HEK293 (cell line): ENCODE measurements at regions not wholly inside any gene's neighbourhood (a gene's known extent, or its start where the extent isn't known, plus 50 kb on each side); places are given as distances from the start of the nearest gene placed in this dataset.
"Not testable (repeated sequence)": the region's sequence is repeated elsewhere in the genome, so short reads cannot be mapped to it uniquely, and the experiment has no call there.

ENCODE experiments used
- KLF8 ChIP-seq: fragments of 450-650 bp; formaldehyde crosslinking; IDR thresholded peaks from 2 replicates; pipeline ENCODE4 v1.5.1; 2016; ENCODE audit warnings: missing biosample characterization, missing genetic modification characterization
- ZBTB20 ChIP-seq: fragments of 450-650 bp; formaldehyde crosslinking; IDR thresholded peaks from 2 replicates; pipeline ENCODE4 v1.5.1; 2016; ENCODE audit warnings: missing biosample characterization, missing genetic modification characterization
- ZNF121 ChIP-seq: fragments of 450-650 bp; formaldehyde crosslinking; IDR thresholded peaks from 2 replicates; pipeline ENCODE4 v1.5.1; 2016; ENCODE audit warnings: missing biosample characterization, missing genetic modification characterization
- ZNF239 ChIP-seq: fragments of 450-650 bp; formaldehyde crosslinking; IDR thresholded peaks from 2 replicates; pipeline ENCODE4 v1.5.1; 2016; ENCODE audit warnings: missing biosample characterization, missing genetic modification characterization
- ZNF292 ChIP-seq: fragments of 450-650 bp; formaldehyde crosslinking; IDR thresholded peaks from 2 replicates; pipeline ENCODE4 v1.5.1; 2016; ENCODE audit warnings: low read depth, missing biosample characterization, missing genetic modification characterization, borderline replicate concordance
- ZNF621 ChIP-seq: fragments of 450-650 bp; formaldehyde crosslinking; IDR thresholded peaks from 2 replicates; pipeline ENCODE4 v1.5.1; 2017; ENCODE audit warnings: missing biosample characterization, missing genetic modification characterization
- TF ChIP-seq, protein P1 (sequence below): fragments of 450-650 bp; formaldehyde crosslinking; IDR thresholded peaks from 2 replicates; pipeline ENCODE4 v1.5.1; 2016; ENCODE audit warnings: missing biosample characterization, missing genetic modification characterization
- TF ChIP-seq, protein P2 (sequence below): fragments of 450-650 bp; formaldehyde crosslinking; IDR thresholded peaks from 2 replicates; pipeline ENCODE4 v1.5.1; 2017; ENCODE audit warnings: missing biosample characterization, missing genetic modification characterization

DNA sequence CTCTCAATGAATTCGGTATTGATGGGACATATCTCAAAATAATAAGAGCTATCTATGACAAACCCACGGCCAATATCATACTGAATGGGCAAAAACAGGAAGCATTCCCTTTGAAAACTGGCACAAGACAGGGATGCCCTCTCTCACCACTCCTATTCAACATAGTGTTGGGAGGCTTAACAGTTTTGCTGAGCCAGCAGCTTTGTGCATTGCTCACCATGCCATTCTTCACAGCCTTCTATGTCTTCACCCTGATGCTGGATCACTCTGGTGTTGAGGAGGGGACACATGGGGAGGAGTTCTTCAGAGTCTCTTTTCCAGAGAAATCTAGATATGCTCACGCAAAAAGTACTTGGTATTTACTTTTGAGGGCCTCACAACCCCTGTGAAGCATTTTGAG lies 281.7 kb downstream of the TAFA4 start:
- TF ChIP-seq, protein P1, sequence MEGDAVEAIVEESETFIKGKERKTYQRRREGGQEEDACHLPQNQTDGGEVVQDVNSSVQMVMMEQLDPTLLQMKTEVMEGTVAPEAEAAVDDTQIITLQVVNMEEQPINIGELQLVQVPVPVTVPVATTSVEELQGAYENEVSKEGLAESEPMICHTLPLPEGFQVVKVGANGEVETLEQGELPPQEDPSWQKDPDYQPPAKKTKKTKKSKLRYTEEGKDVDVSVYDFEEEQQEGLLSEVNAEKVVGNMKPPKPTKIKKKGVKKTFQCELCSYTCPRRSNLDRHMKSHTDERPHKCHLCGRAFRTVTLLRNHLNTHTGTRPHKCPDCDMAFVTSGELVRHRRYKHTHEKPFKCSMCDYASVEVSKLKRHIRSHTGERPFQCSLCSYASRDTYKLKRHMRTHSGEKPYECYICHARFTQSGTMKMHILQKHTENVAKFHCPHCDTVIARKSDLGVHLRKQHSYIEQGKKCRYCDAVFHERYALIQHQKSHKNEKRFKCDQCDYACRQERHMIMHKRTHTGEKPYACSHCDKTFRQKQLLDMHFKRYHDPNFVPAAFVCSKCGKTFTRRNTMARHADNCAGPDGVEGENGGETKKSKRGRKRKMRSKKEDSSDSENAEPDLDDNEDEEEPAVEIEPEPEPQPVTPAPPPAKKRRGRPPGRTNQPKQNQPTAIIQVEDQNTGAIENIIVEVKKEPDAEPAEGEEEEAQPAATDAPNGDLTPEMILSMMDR (tag by site-specific recombination), result not testable (repeated sequence)
- TF ChIP-seq ZBTB20 (tag by site-specific recombination); ZNF292 (tag by site-specific recombination); ZNF621; ZNF121 (tag by site-specific recombination); ZNF239; KLF8: not testable (repeated sequence)
- TF ChIP-seq, protein P2, sequence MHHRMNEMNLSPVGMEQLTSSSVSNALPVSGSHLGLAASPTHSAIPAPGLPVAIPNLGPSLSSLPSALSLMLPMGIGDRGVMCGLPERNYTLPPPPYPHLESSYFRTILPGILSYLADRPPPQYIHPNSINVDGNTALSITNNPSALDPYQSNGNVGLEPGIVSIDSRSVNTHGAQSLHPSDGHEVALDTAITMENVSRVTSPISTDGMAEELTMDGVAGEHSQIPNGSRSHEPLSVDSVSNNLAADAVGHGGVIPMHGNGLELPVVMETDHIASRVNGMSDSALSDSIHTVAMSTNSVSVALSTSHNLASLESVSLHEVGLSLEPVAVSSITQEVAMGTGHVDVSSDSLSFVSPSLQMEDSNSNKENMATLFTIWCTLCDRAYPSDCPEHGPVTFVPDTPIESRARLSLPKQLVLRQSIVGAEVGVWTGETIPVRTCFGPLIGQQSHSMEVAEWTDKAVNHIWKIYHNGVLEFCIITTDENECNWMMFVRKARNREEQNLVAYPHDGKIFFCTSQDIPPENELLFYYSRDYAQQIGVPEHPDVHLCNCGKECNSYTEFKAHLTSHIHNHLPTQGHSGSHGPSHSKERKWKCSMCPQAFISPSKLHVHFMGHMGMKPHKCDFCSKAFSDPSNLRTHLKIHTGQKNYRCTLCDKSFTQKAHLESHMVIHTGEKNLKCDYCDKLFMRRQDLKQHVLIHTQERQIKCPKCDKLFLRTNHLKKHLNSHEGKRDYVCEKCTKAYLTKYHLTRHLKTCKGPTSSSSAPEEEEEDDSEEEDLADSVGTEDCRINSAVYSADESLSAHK (tag by site-specific recombination), result not testable (repeated sequence)
